ENCODE measurements at regions not wholly inside any gene's neighbourhood (a gene's known extent, or its start where the extent isn't known, plus 50 kb on each side); places are given as distances from the start of the nearest gene placed in this dataset.

- H3K9me3 Mint-ChIP-seq = peaks cover 2% of the 10 kb centered on the region
- H3K4me3 Mint-ChIP-seq = no peak overlapping the region
- no peak for TF ChIP-seq CTCF (IDR thresholded peaks at IDR 0.05)
- no peaks in the 10 kb centered on the region for H3K27me3 Mint-ChIP-seq
- CTCF ChIA-PET = no interaction called here
- Histone ChIP-seq H3K36me3 (ENCODE audit: insufficient read depth, low read length) (no peaks in the 10 kb centered on the region), H3K27ac (ENCODE audit: low read depth in 1 of 2, low read length in 2 of 2) (no peak overlapping the region), H3K4me1 (ENCODE audit: insufficient read depth, low read length) (no peaks in the 10 kb centered on the region), H3K9me3 (ENCODE audit: control insufficient read depth in 1 of 2, insufficient read depth in 1 of 2, low read length in 2 of 2) (no peaks in the 10 kb centered on the region), H3K4me3 (ENCODE audit: low read length) (no peak overlapping the region), H3K27me3 (ENCODE audit: control insufficient read depth in 1 of 2, insufficient read depth in 2 of 2, low read length in 2 of 2) (no peaks in the 10 kb centered on the region)
- POLR2A ChIA-PET = no interaction called here
- no peaks in the 10 kb centered on the region for H3K4me1 Mint-ChIP-seq (ENCODE audit: low read depth)
- intact Hi-C loops (cut with DNase I, micrococcal nuclease) = no loop called here
- ATAC-seq (ENCODE audit: poor library complexity) (no peak), DNase-seq (no peak)
- H3K27ac Mint-ChIP-seq = no peak overlapping the region
- H3K36me3 Mint-ChIP-seq (ENCODE audit: low read depth) = no peaks in the 10 kb centered on the region
Observed at GRCh38 chr1:95865769-95866168, 631.8 kb downstream of the RWDD3 start.

- Mint-ChIP-seq H3K27ac (no peak overlapping the region), H3K4me1 (ENCODE audit: low read depth) (no peaks in the 10 kb centered on the region)
Observed at GRCh38 chr1:95876276-95876675, 642.3 kb downstream of the RWDD3 start.

GRCh38 chr1:95879498-95880050 is 645.6 kb downstream of the RWDD3 start:
- POLR2A ChIA-PET = no interaction called here
- no peak for ATAC-seq (ENCODE audit: poor library complexity)
- no peak overlapping the region for H3K4me3 ChIP-seq (ENCODE audit: low read length)

More at GRCh38 chr1:95876276-95876675, 642.3 kb downstream of the RWDD3 start:
- H3K4me3 ChIP-seq (ENCODE audit: low read length) = no peak overlapping the region
- intact Hi-C loops (cut with DNase I, micrococcal nuclease) = no loop called here
- H3K4me1 ChIP-seq (ENCODE audit: insufficient read depth, low read length) = no peaks in the 10 kb centered on the region
- ChIA-PET POLR2A (no interaction called here), CTCF (no interaction called here)
- H3K27ac ChIP-seq (ENCODE audit: low read depth in 1 of 2, low read length in 2 of 2) = no peak overlapping the region
- no peak for TF ChIP-seq CTCF (IDR thresholded peaks at IDR 0.05)
- ATAC-seq (ENCODE audit: poor library complexity) (no peak), DNase-seq (no peak)
- no peaks in the 10 kb centered on the region for H3K27me3 ChIP-seq (ENCODE audit: control insufficient read depth in 1 of 2, insufficient read depth in 2 of 2, low read length in 2 of 2)
- H3K9me3 ChIP-seq (ENCODE audit: control insufficient read depth in 1 of 2, insufficient read depth in 1 of 2, low read length in 2 of 2) = peaks cover 0 to 7% of the 10 kb centered on the region in 2 experiments
- no peaks in the 10 kb centered on the region for H3K27me3 Mint-ChIP-seq
- H3K9me3 Mint-ChIP-seq = peaks cover 14% of the 10 kb centered on the region
- no peaks in the 10 kb centered on the region for H3K36me3 ChIP-seq (ENCODE audit: insufficient read depth, low read length)
- H3K4me3 Mint-ChIP-seq = no peak overlapping the region
- H3K36me3 Mint-ChIP-seq (ENCODE audit: low read depth) = no peaks in the 10 kb centered on the region

More at GRCh38 chr1:95879498-95880050, 645.6 kb downstream of the RWDD3 start:
- H3K9me3 ChIP-seq (ENCODE audit: control insufficient read depth in 1 of 2, insufficient read depth in 1 of 2, low read length in 2 of 2) = peaks cover 0 to 7% of the 10 kb centered on the region in 2 experiments
- Mint-ChIP-seq H3K27me3 (no peaks in the 10 kb centered on the region), H3K4me1 (ENCODE audit: low read depth) (no peaks in the 10 kb centered on the region), H3K4me3 (no peak overlapping the region), H3K27ac (no peak overlapping the region), H3K36me3 (ENCODE audit: low read depth) (no peaks in the 10 kb centered on the region), H3K9me3 (peaks cover 12% of the 10 kb centered on the region)
- H3K36me3 ChIP-seq (ENCODE audit: insufficient read depth, low read length) = no peaks in the 10 kb centered on the region
- no peak overlapping the region for H3K27ac ChIP-seq (ENCODE audit: low read depth in 1 of 2, low read length in 2 of 2)
- no peaks in the 10 kb centered on the region for H3K4me1 ChIP-seq (ENCODE audit: insufficient read depth, low read length)
- DNase-seq = no peak
- H3K27me3 ChIP-seq (ENCODE audit: control insufficient read depth in 1 of 2, insufficient read depth in 2 of 2, low read length in 2 of 2) = no peaks in the 10 kb centered on the region
- no peak for TF ChIP-seq CTCF (IDR thresholded peaks at IDR 0.05)
- CTCF ChIA-PET = no interaction called here
- intact Hi-C loops (cut with DNase I, micrococcal nuclease) = no loop called here
